SU-DHL-6 (cell line): ENCODE measurements at regions not wholly inside any gene's neighbourhood (a gene's known extent, or its start where the extent isn't known, plus 50 kb on each side); places are given as distances from the start of the nearest gene placed in this dataset.

Experiments used
- H2AFZ ChIP-seq: fragments of 200-600 bp; sonication (generic); 2 replicates; pipeline ENCODE4 v1.6.1; 2014; ENCODE audit warnings: low read depth, mild to moderate bottlenecking, moderate library complexity, mixed read lengths, antibody characterized with exemption, low read length; ENCODE audit not compliant: severe bottlenecking
- H3F3A ChIP-seq: fragments of 200-600 bp; shearing (Covaris generic); 2 replicates; pipeline ENCODE4 v1.6.0; 2016; ENCODE audit warnings: antibody characterized with exemption, mild to moderate bottlenecking; ENCODE audit not compliant: insufficient read depth
- H3K27ac ChIP-seq: fragments of 200-600 bp; sonication (generic); 2 replicates; pipeline ENCODE4 v1.5.1; 2016; ENCODE audit warnings: low read depth, mild to moderate bottlenecking, low read length, moderate library complexity, mixed read lengths
- H3K27me3 ChIP-seq: fragments of 200-600 bp; sonication (generic), shearing (Covaris generic); 2 replicates; pipeline ENCODE4 v1.6.0; 2014; ENCODE audit warnings: mild to moderate bottlenecking, low read length
- H3K36me3 ChIP-seq: fragments of 200-600 bp; sonication (generic); 2 replicates; pipeline ENCODE4 v1.6.1; 2014; ENCODE audit warnings: mild to moderate bottlenecking, low read length, mixed read lengths
- H3K4me2 ChIP-seq: fragments of 300-600, 200-600 bp; shearing (Covaris generic), sonication (generic); 2 replicates; pipeline ENCODE4 v1.6.0; 2014; ENCODE audit warnings: low read length, low read depth, mild to moderate bottlenecking; ENCODE audit not compliant: poor library complexity, severe bottlenecking
- H3K4me3 ChIP-seq: fragments of 200-600 bp; sonication (generic); 2 replicates; pipeline ENCODE4 v1.5.1; 2014; ENCODE audit warnings: antibody characterized with exemption, low read length, mild to moderate bottlenecking, mixed read lengths; ENCODE audit not compliant: insufficient read depth, poor library complexity, severe bottlenecking
- H3K79me2 ChIP-seq: fragments of 200-600 bp; sonication (generic); 2 replicates; pipeline ENCODE4 v1.6.1; 2014; ENCODE audit warnings: mild to moderate bottlenecking, low read length, moderate library complexity; ENCODE audit not compliant: insufficient read depth
- H3K9ac ChIP-seq: fragments of 200-600 bp; sonication (generic); 2 replicates; pipeline ENCODE4 v1.7.0; 2014; ENCODE audit warnings: mild to moderate bottlenecking, low read length
- H3K9me2 ChIP-seq: fragments of 200-600 bp; sonication (generic); replicated peaks from 2 replicates; pipeline ENCODE4 v1.6.1; 2014; ENCODE audit warnings: low read length; ENCODE audit not compliant: insufficient read depth
- H3K9me3 ChIP-seq: fragments of 200-600 bp; sonication (generic); 2 replicates; pipeline ENCODE4 v1.6.1; 2014; ENCODE audit warnings: low read length, mixed read lengths; ENCODE audit not compliant: insufficient read depth
- H4K20me1 ChIP-seq: fragments of 200-600 bp; sonication (generic); 2 replicates; pipeline ENCODE4 v1.6.1; 2014; ENCODE audit warnings: low read depth, mild to moderate bottlenecking, antibody characterized with exemption, low read length, moderate library complexity, mixed read lengths
- CTCF ChIP-seq: fragments of 200-600 bp; sonication (generic); IDR thresholded peaks from one replicate; pipeline ENCODE4 v1.5.1; 2017; ENCODE audit warnings: antibody characterized with exemption, mild to moderate bottlenecking, low read length, moderate library complexity; ENCODE audit not compliant: insufficient read depth, poor library complexity, severe bottlenecking
- EZH2phosphoT487 ChIP-seq: fragments of 200-600 bp; sonication (generic), shearing (Covaris generic); conservative IDR thresholded peaks from 2 replicates; pipeline ENCODE4 v1.6.1; 2018; ENCODE audit warnings: mild to moderate bottlenecking, antibody characterized with exemption, low read length, moderate library complexity, mixed read lengths

GRCh38 chr3:187852842-187853730, 107.8 kb upstream of the BCL6 start:
- no peak overlapping the region for H3K4me3 ChIP-seq
- no peak overlapping the region for H3K4me2 ChIP-seq
- H4K20me1 ChIP-seq: no peaks in the 10 kb centered on the region
- no peaks in the 10 kb centered on the region for H3K79me2 ChIP-seq
- peaks cover 5% of the 10 kb centered on the region; the same call in 1 of the 2 replicates for H3K9me3 ChIP-seq
- H3K27me3 ChIP-seq: no peaks in the 10 kb centered on the region
- H3K9me2 ChIP-seq: no peaks in the 10 kb centered on the region
- no peak overlapping the region for H3K27ac ChIP-seq
- no peak overlapping the region for H2AFZ ChIP-seq
- H3K9ac ChIP-seq: no peak overlapping the region
- H3F3A ChIP-seq: no peaks in the 10 kb centered on the region
- H3K36me3 ChIP-seq: no peaks in the 10 kb centered on the region
- TF ChIP-seq EZH2phosphoT487 (no peak), CTCF (no peak)

- H3K9me2 ChIP-seq: no peaks in the 10 kb centered on the region
- no peak overlapping the region for H3K4me2 ChIP-seq
- H4K20me1 ChIP-seq: no peaks in the 10 kb centered on the region
- no peaks in the 10 kb centered on the region for H3K79me2 ChIP-seq
- H3K27me3 ChIP-seq: no peaks in the 10 kb centered on the region
- H3K36me3 ChIP-seq: no peaks in the 10 kb centered on the region
- H3K9ac ChIP-seq: no peak overlapping the region
- no peak for TF ChIP-seq CTCF
- TF ChIP-seq EZH2phosphoT487: no peak
- peaks cover 5% of the 10 kb centered on the region; the same call in 1 of the 2 replicates for H3K9me3 ChIP-seq
- no peak overlapping the region for H3K27ac ChIP-seq
- H2AFZ ChIP-seq: no peak overlapping the region
- H3K4me3 ChIP-seq: no peak overlapping the region
- H3F3A ChIP-seq: no peaks in the 10 kb centered on the region
These were observed 109.9 kb upstream of the BCL6 start for GRCh38 chr3:187855131-187855530.

- TF ChIP-seq CTCF (no peak), EZH2phosphoT487 (no peak)
- Histone ChIP-seq H3K27ac (no peak overlapping the region), H4K20me1 (no peaks in the 10 kb centered on the region), H3K9me2 (no peaks in the 10 kb centered on the region), H3F3A (no peaks in the 10 kb centered on the region), H3K9ac (no peak overlapping the region), H3K36me3 (no peaks in the 10 kb centered on the region), H3K27me3 (no peaks in the 10 kb centered on the region), H3K4me3 (no peak overlapping the region), H3K9me3 (peaks cover under 1% of the 10 kb centered on the region; the same call in 1 of the 2 replicates), H3K79me2 (no peaks in the 10 kb centered on the region), H3K4me2 (no peak overlapping the region), H2AFZ (no peak overlapping the region)
These were observed 111.3 kb upstream of the BCL6 start for GRCh38 chr3:187856555-187856954.
